Stomach (tissue), 8 donors: ENCODE measurements at regions not wholly inside any gene's neighbourhood (a gene's known extent, or its start where the extent isn't known, plus 50 kb on each side); places are given as distances from the start of the nearest gene placed in this dataset.

ENCODE experiments used
- DNase-seq, 2 donors: peaks; one replicate each; pipeline versions ENCODE4 v3.0.0 to v3.0.0-alpha.2; 2013 to 2019
- H3K27ac ChIP-seq, 5 donors: fragments of 200-600 bp in 4 of 5; sonication (generic) in 4 of 5; one replicate each; pipeline ENCODE4 v1.5.1; 2013 to 2019; ENCODE audit warnings: mild to moderate bottlenecking in 1 of 5, moderate library complexity in 1 of 5
- H3K27me3 ChIP-seq, 3 donors: fragments of 200-600 bp; sonication (generic); one replicate each; pipeline ENCODE4 v1.5.1; 2017 to 2019; ENCODE audit warnings: mixed run types in 1 of 3
- H3K36me3 ChIP-seq, 4 donors: fragments of 200-600 bp; sonication (generic); 1 replicate in 3 of 4; 2 replicates in 1 of 4; pipeline ENCODE4 v1.5.1; 2016 to 2019
- H3K4me1 ChIP-seq, 4 donors: fragments of 200-600 bp; sonication (generic); one replicate each; pipeline ENCODE4 v1.5.1; 2016 to 2019
- H3K4me3 ChIP-seq, 4 donors: fragments of 200-600 bp; sonication (generic) in 3 of 4; one replicate each; pipeline ENCODE4 v1.5.1; 2016 to 2019; ENCODE audit warnings: mild to moderate bottlenecking in 1 of 4
- H3K9me3 ChIP-seq, 4 donors: fragments of 200-600 bp; sonication (generic); one replicate each; pipeline ENCODE4 v1.5.1; 2016 to 2019
- CTCF ChIP-seq, 7 experiments: fragments of 450-650 bp in 4 of 7; fragments of 200-600 bp in 3 of 7; sonication (generic) in 3 of 7; IDR thresholded peaks; one replicate each; pipeline ENCODE4 v1.5.1; 2016 to 2019; ENCODE audit warnings: antibody characterized with exemption in 7 of 7, control low read depth in 2 of 7, mild to moderate bottlenecking in 1 of 7
- EP300 ChIP-seq: sonication (generic); formaldehyde crosslinking; IDR thresholded peaks from one replicate; pipeline ENCODE4 v1.6.1; 2017; ENCODE audit warnings: antibody characterized with exemption
- POLR2A ChIP-seq, 4 donors: fragments of 450-650 bp; IDR thresholded peaks; one replicate each; pipeline ENCODE4 v1.6.1; 2016; ENCODE audit warnings: antibody characterized with exemption in 4 of 4, control low read depth in 2 of 4, mild to moderate bottlenecking in 1 of 4, moderate library complexity in 1 of 4
- POLR2AphosphoS5 ChIP-seq, 3 donors: sonication (generic); formaldehyde crosslinking; IDR thresholded peaks; one replicate each; pipeline ENCODE4 v1.6.1; 2016; ENCODE audit warnings: antibody characterized with exemption in 3 of 3
- WGBS, 5 donors: extraction: QIAGEN DNeasy Blood & Tissue Kit in 3 of 5; methylation state at CpG; one replicate each; pipeline versions ENCODE4 v1.1.5 to v1.1.7; 2013 to 2018; 5-methylcytosine and 5-hydroxymethylcytosine counted together
- intact Hi-C: fragments of 100-400 bp; cut with DNase I; formaldehyde crosslinking; loops from one replicate; pipeline ENCODE4 v1.15.1; 2023; ENCODE audit warnings: low total_unique reads
- donor health status: healthy with polysubstance abuse.
- donor health status: Bipolar disorder and iron deficiency.
- donor health status: healthy.

DNA sequence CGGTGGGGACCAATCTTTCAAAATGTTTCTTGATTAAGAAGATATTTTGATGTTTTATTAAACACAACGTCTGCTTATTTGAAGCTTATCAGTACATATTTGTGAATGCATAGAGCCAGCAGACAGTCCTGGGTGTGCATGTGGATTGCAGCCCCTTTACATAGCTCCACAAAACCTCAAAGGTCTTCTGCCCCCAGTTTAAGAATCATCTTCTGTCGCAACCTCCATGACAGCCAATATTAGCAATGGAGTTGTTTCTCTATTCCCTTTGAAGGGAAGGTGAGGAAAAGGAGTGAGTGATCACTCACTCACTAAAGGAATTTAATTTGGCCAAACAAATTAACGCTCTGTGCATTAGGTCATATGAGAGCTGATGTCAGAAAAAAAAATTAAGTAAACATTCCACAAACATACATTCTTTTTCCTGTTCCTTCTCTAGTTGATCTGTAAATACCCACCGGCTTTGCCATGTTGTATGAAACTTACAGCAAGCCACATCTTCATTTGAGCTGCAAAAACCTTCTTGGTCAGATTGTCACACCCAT, 152.9 kb downstream of the SIM1 start:
- Histone ChIP-seq H3K4me1 (no peaks in the 10 kb centered on the region), H3K27ac (no peak overlapping the region), H3K4me3 (no peak overlapping the region), H3K36me3 (no peaks in the 10 kb centered on the region), H3K9me3 (no peaks in the 10 kb centered on the region), H3K27me3 (no peaks in the 10 kb centered on the region)
- no peak for TF ChIP-seq CTCF (IDR thresholded peaks at IDR 0.05)
- TF ChIP-seq POLR2AphosphoS5 (IDR thresholded peaks at IDR 0.05): no peak
- no peak for TF ChIP-seq EP300
- TF ChIP-seq POLR2A (IDR thresholded peaks at IDR 0.05): no peak
- DNase-seq: no peak
- 39 to 52% (median 46%) methylated on average over 5 of the region's 5 CpGs for WGBS, 5 donors
- intact Hi-C loops: no loop called here

- Histone ChIP-seq H3K27ac (no peak overlapping the region), H3K36me3 (no peaks in the 10 kb centered on the region), H3K9me3 (no peaks in the 10 kb centered on the region), H3K27me3 (no peaks in the 10 kb centered on the region), H3K4me3 (no peak overlapping the region), H3K4me1 (no peaks in the 10 kb centered on the region)
- 74 to 82% (median 80%) methylated on average over 3 of the region's 3 CpGs for WGBS, 5 donors
- TF ChIP-seq POLR2AphosphoS5 (IDR thresholded peaks at IDR 0.05) (no peak), EP300 (no peak), CTCF (IDR thresholded peaks at IDR 0.05) (no peak), POLR2A (IDR thresholded peaks at IDR 0.05) (no peak)
- DNase-seq: no peak
- intact Hi-C loops: no loop called here
These were observed 155.5 kb downstream of the SIM1 start for GRCh38 chr6:100309174-100309573.

GRCh38 chr6:100307561-100307960, 157.2 kb downstream of the SIM1 start:
- no peak overlapping the region for H3K27ac ChIP-seq
- H3K27me3 ChIP-seq: no peaks in the 10 kb centered on the region
- no peak overlapping the region for H3K4me3 ChIP-seq
- H3K9me3 ChIP-seq: no peaks in the 10 kb centered on the region
- no peaks in the 10 kb centered on the region for H3K4me1 ChIP-seq
- 78 to 97% (median 94%) methylated on average over 1 of the region's 1 CpG for WGBS, 5 donors
- TF ChIP-seq POLR2A (IDR thresholded peaks at IDR 0.05) (no peak), EP300 (no peak), POLR2AphosphoS5 (IDR thresholded peaks at IDR 0.05) (no peak), CTCF (IDR thresholded peaks at IDR 0.05) (no peak)
- no peak for DNase-seq
- intact Hi-C loops: no loop called here
- no peaks in the 10 kb centered on the region for H3K36me3 ChIP-seq

DNA sequence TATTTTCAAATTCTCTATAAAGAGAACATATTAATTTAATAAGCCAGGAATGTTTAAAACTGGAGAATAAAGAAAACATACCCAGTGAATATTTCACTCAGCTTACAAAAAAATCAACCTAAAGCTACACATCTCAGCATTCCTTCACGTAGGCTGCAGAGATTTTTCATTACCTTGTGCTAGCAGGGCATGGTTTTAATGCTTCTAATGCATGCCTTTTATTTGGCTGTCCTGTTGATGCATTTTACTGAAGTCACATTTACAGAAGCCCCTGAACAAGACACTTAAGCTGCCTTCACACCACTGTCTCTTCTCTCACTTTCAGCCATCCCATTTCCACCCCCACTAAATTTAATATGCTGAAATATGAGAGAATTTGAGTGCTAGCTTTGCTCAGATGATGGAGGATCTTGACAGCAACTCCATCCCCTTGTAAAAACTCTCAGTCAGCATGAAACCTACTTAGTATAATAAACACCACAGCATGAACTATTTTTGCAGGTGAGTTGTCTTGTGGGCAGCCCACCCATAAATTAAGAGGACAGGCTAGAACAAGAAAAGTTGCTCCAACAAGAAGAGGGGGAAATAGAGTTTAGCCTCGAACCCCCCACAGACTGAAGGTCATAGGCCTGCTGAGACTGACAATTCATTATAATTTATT, 159.4 kb downstream of the SIM1 start:
- Histone ChIP-seq H3K27me3 (no peaks in the 10 kb centered on the region), H3K36me3 (no peaks in the 10 kb centered on the region), H3K27ac (no peak overlapping the region), H3K4me1 (no peaks in the 10 kb centered on the region), H3K4me3 (no peak overlapping the region), H3K9me3 (no peaks in the 10 kb centered on the region)
- intact Hi-C loops: no loop called here
- no peak for DNase-seq
- TF ChIP-seq POLR2AphosphoS5 (IDR thresholded peaks at IDR 0.05) (no peak), POLR2A (IDR thresholded peaks at IDR 0.05) (no peak)
- 54 to 67% (median 65%) methylated on average over 2 of the region's 2 CpGs for WGBS, 5 donors

DNA sequence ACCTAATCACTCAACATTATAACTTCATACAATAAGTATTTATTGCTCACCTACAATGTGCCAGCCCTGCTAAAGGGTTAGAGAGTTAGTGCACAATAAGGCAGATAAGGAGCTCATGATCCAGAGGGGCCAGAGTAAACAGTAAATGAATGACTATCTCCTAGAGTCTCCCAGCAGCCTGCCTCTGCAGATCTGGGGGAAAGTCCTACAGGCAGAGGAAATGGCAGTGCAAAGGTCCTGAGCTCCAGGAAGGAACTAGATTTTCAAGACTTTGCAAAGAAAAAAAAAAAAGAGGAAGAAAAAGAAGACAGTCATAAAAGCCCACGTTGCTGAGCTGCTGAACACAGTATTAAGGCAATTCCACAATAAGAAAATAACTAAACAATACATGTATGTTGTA, 160.1 kb downstream of the SIM1 start:
- TF ChIP-seq EP300: no peak
- no peak for TF ChIP-seq POLR2A (IDR thresholded peaks at IDR 0.05)
- TF ChIP-seq CTCF (IDR thresholded peaks at IDR 0.05): no peak
- TF ChIP-seq POLR2AphosphoS5 (IDR thresholded peaks at IDR 0.05): no peak
- DNase-seq: no peak
- Histone ChIP-seq H3K4me3 (no peak overlapping the region), H3K27me3 (no peaks in the 10 kb centered on the region), H3K9me3 (no peaks in the 10 kb centered on the region), H3K36me3 (no peaks in the 10 kb centered on the region), H3K4me1 (no peaks in the 10 kb centered on the region), H3K27ac (no peak overlapping the region)
- WGBS, 5 donors: 10 to 29% (median 14%) methylated on average over 1 of the region's 1 CpG
- intact Hi-C loops: no loop called here
